ENCODE measurements at regions not wholly inside any gene's neighbourhood (a gene's known extent, or its start where the extent isn't known, plus 50 kb on each side); places are given as distances from the start of the nearest gene placed in this dataset.

DNA sequence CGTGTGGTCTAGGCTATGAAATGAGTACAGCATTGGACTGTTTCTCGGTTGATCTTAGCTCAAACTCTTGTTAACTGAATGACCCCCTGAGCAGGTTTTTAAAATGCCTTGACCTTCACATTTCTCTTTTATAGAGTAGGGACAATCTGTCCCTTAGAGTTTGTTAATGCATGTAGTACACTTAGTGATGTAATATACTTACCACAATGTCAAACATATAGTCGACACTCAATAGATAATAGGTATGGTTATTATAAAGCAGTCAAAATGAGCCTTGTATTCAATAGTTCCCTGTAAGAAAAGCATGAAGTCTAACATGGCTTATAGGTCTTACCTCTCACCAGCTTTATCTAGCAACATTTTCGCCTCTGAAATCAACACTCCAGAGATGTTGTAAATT is 161.0 kb upstream of the RUNX1 start:
- H3K9me3 ChIP-seq, result no peaks in the 10 kb centered on the region
- H3K4me3 ChIP-seq, result no peak overlapping the region
- no peak for ATAC-seq
- 68% methylated on average over 4 of the region's 4 CpGs for WGBS (ENCODE audit: insufficient coverage, low coverage, low lambda C conversion rate, missing lambda C conversion rate)
- no peaks in the 10 kb centered on the region for H3K27me3 ChIP-seq
- H3K4me1 ChIP-seq, result no peaks in the 10 kb centered on the region
- TF ChIP-seq POLR2A (IDR thresholded peaks at IDR 0.05), result no peak
- TF ChIP-seq, protein P1, sequence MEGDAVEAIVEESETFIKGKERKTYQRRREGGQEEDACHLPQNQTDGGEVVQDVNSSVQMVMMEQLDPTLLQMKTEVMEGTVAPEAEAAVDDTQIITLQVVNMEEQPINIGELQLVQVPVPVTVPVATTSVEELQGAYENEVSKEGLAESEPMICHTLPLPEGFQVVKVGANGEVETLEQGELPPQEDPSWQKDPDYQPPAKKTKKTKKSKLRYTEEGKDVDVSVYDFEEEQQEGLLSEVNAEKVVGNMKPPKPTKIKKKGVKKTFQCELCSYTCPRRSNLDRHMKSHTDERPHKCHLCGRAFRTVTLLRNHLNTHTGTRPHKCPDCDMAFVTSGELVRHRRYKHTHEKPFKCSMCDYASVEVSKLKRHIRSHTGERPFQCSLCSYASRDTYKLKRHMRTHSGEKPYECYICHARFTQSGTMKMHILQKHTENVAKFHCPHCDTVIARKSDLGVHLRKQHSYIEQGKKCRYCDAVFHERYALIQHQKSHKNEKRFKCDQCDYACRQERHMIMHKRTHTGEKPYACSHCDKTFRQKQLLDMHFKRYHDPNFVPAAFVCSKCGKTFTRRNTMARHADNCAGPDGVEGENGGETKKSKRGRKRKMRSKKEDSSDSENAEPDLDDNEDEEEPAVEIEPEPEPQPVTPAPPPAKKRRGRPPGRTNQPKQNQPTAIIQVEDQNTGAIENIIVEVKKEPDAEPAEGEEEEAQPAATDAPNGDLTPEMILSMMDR (IDR thresholded peaks at IDR 0.05), result no peak
- no peak overlapping the region for H3K27ac ChIP-seq
- DNase-seq, result no peak
- no peaks in the 10 kb centered on the region for H3K36me3 ChIP-seq
- intact Hi-C loops (cut with DNase I), result no loop called here

DNA sequence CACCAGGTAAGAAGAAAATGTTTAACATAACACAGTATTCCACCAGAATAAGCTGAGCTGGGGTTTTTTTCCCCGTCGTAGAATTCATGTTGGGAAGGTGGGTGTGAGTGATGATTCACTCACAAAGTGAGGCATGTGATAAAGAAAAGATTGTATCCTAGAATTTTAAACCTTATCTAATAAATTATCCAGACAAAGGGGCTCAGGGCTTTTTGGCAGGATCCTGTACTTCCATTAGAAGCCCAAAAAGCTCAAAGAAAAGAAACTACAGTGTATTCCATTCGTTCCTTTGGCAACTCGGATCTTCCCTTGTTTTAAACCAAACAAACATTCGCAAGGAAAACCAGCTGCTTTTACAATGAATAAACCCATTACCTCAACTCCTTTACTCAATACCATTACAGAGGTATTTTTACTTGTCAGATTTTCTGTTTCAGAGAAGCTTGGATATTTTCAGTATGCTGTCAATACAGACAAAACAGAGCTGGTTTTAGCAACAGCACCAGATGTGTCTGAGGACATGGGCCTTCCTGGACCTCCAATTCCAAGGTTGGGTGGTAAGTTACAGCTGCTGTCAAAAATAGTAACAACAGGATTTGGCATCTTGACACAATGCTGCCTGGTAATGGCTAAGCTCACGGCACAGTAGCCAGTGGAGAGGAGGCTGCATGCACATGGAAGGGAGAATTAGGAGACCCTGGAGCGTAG is 159.9 kb upstream of the RUNX1 start:
- H3K27ac ChIP-seq, result no peak overlapping the region
- no peak overlapping the region for H3K4me3 ChIP-seq
- no peak for ATAC-seq
- H3K9me3 ChIP-seq, result no peaks in the 10 kb centered on the region
- H3K36me3 ChIP-seq, result no peaks in the 10 kb centered on the region
- WGBS (ENCODE audit: insufficient coverage, low coverage, low lambda C conversion rate, missing lambda C conversion rate), result 83% methylated on average over 7 of the region's 7 CpGs
- no peaks in the 10 kb centered on the region for H3K27me3 ChIP-seq
- no peak for TF ChIP-seq POLR2A (IDR thresholded peaks at IDR 0.05)
- TF ChIP-seq, protein P1 (IDR thresholded peaks at IDR 0.05), result no peak
- no peaks in the 10 kb centered on the region for H3K4me1 ChIP-seq
- intact Hi-C loops (cut with DNase I), result no loop called here
- DNase-seq, result no peak

DNA sequence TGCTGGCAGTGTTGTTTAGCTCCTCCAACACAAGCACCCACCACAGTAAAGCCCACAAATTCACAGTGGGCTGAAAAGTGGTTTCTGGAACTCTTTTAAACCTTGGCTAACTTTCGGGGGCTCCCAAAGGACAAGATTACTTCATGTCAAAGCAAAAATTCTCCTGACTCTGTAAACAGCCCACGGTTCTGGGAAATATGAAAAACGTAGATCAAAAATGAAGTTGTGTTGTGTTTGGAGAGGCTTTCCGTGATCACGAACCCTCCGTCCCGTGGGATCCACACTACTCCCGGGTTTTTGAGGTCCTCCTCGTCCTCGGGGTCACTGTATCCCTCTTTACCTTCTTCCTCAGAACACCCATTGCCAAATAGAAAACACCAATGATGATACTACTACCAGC is 159.0 kb upstream of the RUNX1 start:
- Histone ChIP-seq H3K4me1 (no peaks in the 10 kb centered on the region), H3K4me3 (no peak overlapping the region), H3K27me3 (no peaks in the 10 kb centered on the region), H3K36me3 (no peaks in the 10 kb centered on the region), H3K27ac (no peak overlapping the region), H3K9me3 (no peaks in the 10 kb centered on the region)
- intact Hi-C loops (cut with DNase I), result no loop called here
- 63% methylated on average over 10 of the region's 10 CpGs for WGBS (ENCODE audit: insufficient coverage, low coverage, low lambda C conversion rate, missing lambda C conversion rate)
- no peak for ATAC-seq
- no peak for DNase-seq
- TF ChIP-seq POLR2A (IDR thresholded peaks at IDR 0.05), result no peak
- TF ChIP-seq, protein P1 (IDR thresholded peaks at IDR 0.05), result no peak

DNA sequence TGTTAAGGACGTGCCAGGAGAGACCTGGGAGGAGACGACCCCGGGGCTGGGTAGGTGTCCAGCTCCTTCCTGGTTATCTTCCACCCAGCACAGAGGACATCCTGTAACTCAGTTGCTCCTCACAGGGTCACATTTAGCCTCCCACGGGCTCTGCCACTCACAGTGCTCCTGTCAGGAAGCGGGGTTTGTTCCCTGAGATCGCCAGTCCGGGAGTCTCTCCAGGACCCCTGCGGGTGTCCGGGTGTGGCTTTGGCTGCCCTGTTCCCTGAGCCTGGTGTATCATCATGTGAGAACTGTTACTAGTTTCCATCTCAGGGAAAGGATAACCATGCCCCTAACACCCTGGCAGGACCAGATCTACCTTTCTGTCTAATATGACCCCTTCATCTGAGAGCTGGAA is 158.2 kb upstream of the RUNX1 start:
- Histone ChIP-seq H3K9me3 (no peaks in the 10 kb centered on the region), H3K27ac (no peak overlapping the region), H3K36me3 (no peaks in the 10 kb centered on the region), H3K27me3 (no peaks in the 10 kb centered on the region), H3K4me3 (no peak overlapping the region), H3K4me1 (no peaks in the 10 kb centered on the region)
- TF ChIP-seq, protein P1 (IDR thresholded peaks at IDR 0.05), result no peak
- TF ChIP-seq POLR2A (IDR thresholded peaks at IDR 0.05), result no peak
- intact Hi-C loops (cut with DNase I), result no loop called here
- DNase-seq (no peak), ATAC-seq (no peak)
- no CpG with 5 or more reads among the region's 9 CpGs for WGBS (ENCODE audit: insufficient coverage, low coverage, low lambda C conversion rate, missing lambda C conversion rate)
